ENCODE measurements at regions not wholly inside any gene's neighbourhood (a gene's known extent, or its start where the extent isn't known, plus 50 kb on each side); places are given as distances from the start of the nearest gene placed in this dataset.
"Not testable (repeated sequence)": the region's sequence is repeated elsewhere in the genome, so short reads cannot be mapped to it uniquely, and the experiment has no call there.

GRCh38 chr20:48503166-48503815 is 324.5 kb downstream of the PREX1 start:
- TF ChIP-seq CTCF (IDR thresholded peaks at IDR 0.05), result no peak
- intact Hi-C loops (cut with DNase I; ENCODE audit: low total_unique reads), result no loop called here
- no peak for DNase-seq
- Histone ChIP-seq H3K4me1 (no peaks in the 10 kb centered on the region), H3K36me3 (no peaks in the 10 kb centered on the region), H3K27me3 (no peaks in the 10 kb centered on the region), H3K27ac (no peak overlapping the region), H3K9me3 (no peaks in the 10 kb centered on the region), H3K4me3 (no peak overlapping the region)

- Histone ChIP-seq H3K4me3 (no peak overlapping the region), H3K27ac (no peak overlapping the region), H3K9me3 (no peaks in the 10 kb centered on the region), H3K4me1 (no peaks in the 10 kb centered on the region), H3K27me3 (no peaks in the 10 kb centered on the region), H3K36me3 (no peaks in the 10 kb centered on the region)
- DNase-seq, result no peak
- no peak for TF ChIP-seq CTCF (IDR thresholded peaks at IDR 0.05)
- intact Hi-C loops (cut with DNase I; ENCODE audit: low total_unique reads), result no loop called here
These were observed 325.0 kb downstream of the PREX1 start for GRCh38 chr20:48502758-48503157.

- TF ChIP-seq CTCF (IDR thresholded peaks at IDR 0.05), result no peak
- DNase-seq, result no peak
- Histone ChIP-seq H3K4me3 (no peak overlapping the region), H3K4me1 (no peaks in the 10 kb centered on the region), H3K9me3 (no peaks in the 10 kb centered on the region), H3K27ac (no peak overlapping the region), H3K27me3 (no peaks in the 10 kb centered on the region), H3K36me3 (no peaks in the 10 kb centered on the region)
- intact Hi-C loops (cut with DNase I; ENCODE audit: low total_unique reads), result no loop called here
These were observed 325.8 kb downstream of the PREX1 start for GRCh38 chr20:48502016-48502415.

- H3K27ac ChIP-seq; intact Hi-C loops (cut with DNase I; ENCODE audit: low total_unique reads); DNase-seq; H3K36me3 ChIP-seq; H3K4me3 ChIP-seq; H3K4me1 ChIP-seq; H3K9me3 ChIP-seq; H3K27me3 ChIP-seq: not testable (repeated sequence)
These were observed 326.9 kb downstream of the PREX1 start for GRCh38 chr20:48500900-48501299.

- H3K27me3 ChIP-seq; H3K9me3 ChIP-seq; intact Hi-C loops (cut with DNase I; ENCODE audit: low total_unique reads); H3K4me3 ChIP-seq; DNase-seq; H3K36me3 ChIP-seq; H3K4me1 ChIP-seq; H3K27ac ChIP-seq: not testable (repeated sequence)
These were observed 328.9 kb downstream of the PREX1 start for GRCh38 chr20:48498939-48499338.

- H3K27me3 ChIP-seq; DNase-seq; H3K27ac ChIP-seq; H3K36me3 ChIP-seq; H3K4me3 ChIP-seq; H3K9me3 ChIP-seq; H3K4me1 ChIP-seq; intact Hi-C loops (cut with DNase I; ENCODE audit: low total_unique reads): not testable (repeated sequence)
These were observed 329.7 kb downstream of the PREX1 start for GRCh38 chr20:48498125-48498524.

- Histone ChIP-seq H3K9me3 (no peaks in the 10 kb centered on the region), H3K4me3 (no peak overlapping the region), H3K27me3 (peaks cover 0 to 16% of the 10 kb centered on the region in 2 donors), H3K4me1 (no peaks in the 10 kb centered on the region), H3K27ac (no peak overlapping the region), H3K36me3 (no peaks in the 10 kb centered on the region)
- intact Hi-C loops (cut with DNase I; ENCODE audit: low total_unique reads), result no loop called here
- TF ChIP-seq CTCF (IDR thresholded peaks at IDR 0.05), result no peak
- DNase-seq, result no peak
These were observed 333.8 kb downstream of the PREX1 start for GRCh38 chr20:48493966-48494365.

GRCh38 chr20:48493331-48493730 is 334.5 kb downstream of the PREX1 start:
- H3K4me3 ChIP-seq; DNase-seq; H3K4me1 ChIP-seq; intact Hi-C loops (cut with DNase I; ENCODE audit: low total_unique reads); H3K36me3 ChIP-seq; H3K27ac ChIP-seq; H3K9me3 ChIP-seq: not testable (repeated sequence)
- peaks cover 0 to 21% of the 10 kb centered on the region in 2 donors for H3K27me3 ChIP-seq
